Vagina (tissue), 2 donors: ENCODE measurements at regions not wholly inside any gene's neighbourhood (a gene's known extent, or its start where the extent isn't known, plus 50 kb on each side); places are given as distances from the start of the nearest gene placed in this dataset.

Experiments
- DNase-seq, 2 donors: peaks; one replicate each; pipeline ENCODE4 v3.0.0-alpha.2; 2017; ENCODE audit errors: extremely low spot score in 2 of 2
- H3K27ac ChIP-seq: fragments of 200-600 bp; sonication (generic); one replicate; pipeline ENCODE4 v1.5.1; 2019
- H3K27me3 ChIP-seq: fragments of 200-600 bp; sonication (generic); one replicate; pipeline ENCODE4 v1.5.1; 2019
- H3K36me3 ChIP-seq, 2 donors: fragments of 200-600 bp; sonication (generic); one replicate each; pipeline ENCODE4 v1.5.1; 2017 to 2019
- H3K4me1 ChIP-seq: fragments of 200-600 bp; sonication (generic); one replicate; pipeline ENCODE4 v1.5.1; 2019
- H3K4me3 ChIP-seq, 2 donors: fragments of 200-600 bp; sonication (generic); 1 replicate in 1 of 2; 2 replicates in 1 of 2; pipeline ENCODE4 v1.5.1; 2016 to 2019
- H3K9me3 ChIP-seq: fragments of 200-600 bp; sonication (generic); one replicate; pipeline ENCODE4 v1.5.1; 2019
- POLR2A ChIP-seq, 2 donors: fragments of 450-650 bp; IDR thresholded peaks; one replicate each; pipeline ENCODE4 v1.6.1; 2017; ENCODE audit warnings: antibody characterized with exemption in 2 of 2, mild to moderate bottlenecking in 2 of 2, moderate library complexity in 2 of 2
- POLR2AphosphoS5 ChIP-seq, 2 donors: sonication (generic); formaldehyde crosslinking; IDR thresholded peaks; one replicate each; pipeline ENCODE4 v1.9.0; 2017; ENCODE audit warnings: antibody characterized with exemption in 2 of 2, mild to moderate bottlenecking in 2 of 2, low read depth in 1 of 2; ENCODE audit not compliant: insufficient read depth in 1 of 2
- intact Hi-C: fragments of 100-400 bp; cut with DNase I; formaldehyde crosslinking; loops from one replicate; pipeline ENCODE4 v1.15.1; 2023
- TF ChIP-seq, protein P1 (sequence below), 3 experiments: fragments of 450-650 bp in 2 of 3; fragments of 200-600 bp in 1 of 3; sonication (generic) in 1 of 3; IDR thresholded peaks; one replicate each; pipeline ENCODE4 v1.5.1; 2017 to 2019; ENCODE audit warnings: antibody characterized with exemption in 3 of 3, mild to moderate bottlenecking in 2 of 3, moderate library complexity in 2 of 3

GRCh38 chr16:14321542-14321941 is 250.4 kb downstream of the MRTFB start:
- DNase-seq = no peak
- H3K36me3 ChIP-seq = no peaks in the 10 kb centered on the region
- intact Hi-C loops = no loop called here
- TF ChIP-seq, protein P1, sequence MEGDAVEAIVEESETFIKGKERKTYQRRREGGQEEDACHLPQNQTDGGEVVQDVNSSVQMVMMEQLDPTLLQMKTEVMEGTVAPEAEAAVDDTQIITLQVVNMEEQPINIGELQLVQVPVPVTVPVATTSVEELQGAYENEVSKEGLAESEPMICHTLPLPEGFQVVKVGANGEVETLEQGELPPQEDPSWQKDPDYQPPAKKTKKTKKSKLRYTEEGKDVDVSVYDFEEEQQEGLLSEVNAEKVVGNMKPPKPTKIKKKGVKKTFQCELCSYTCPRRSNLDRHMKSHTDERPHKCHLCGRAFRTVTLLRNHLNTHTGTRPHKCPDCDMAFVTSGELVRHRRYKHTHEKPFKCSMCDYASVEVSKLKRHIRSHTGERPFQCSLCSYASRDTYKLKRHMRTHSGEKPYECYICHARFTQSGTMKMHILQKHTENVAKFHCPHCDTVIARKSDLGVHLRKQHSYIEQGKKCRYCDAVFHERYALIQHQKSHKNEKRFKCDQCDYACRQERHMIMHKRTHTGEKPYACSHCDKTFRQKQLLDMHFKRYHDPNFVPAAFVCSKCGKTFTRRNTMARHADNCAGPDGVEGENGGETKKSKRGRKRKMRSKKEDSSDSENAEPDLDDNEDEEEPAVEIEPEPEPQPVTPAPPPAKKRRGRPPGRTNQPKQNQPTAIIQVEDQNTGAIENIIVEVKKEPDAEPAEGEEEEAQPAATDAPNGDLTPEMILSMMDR (IDR thresholded peaks at IDR 0.05) = no peak
- TF ChIP-seq POLR2A (IDR thresholded peaks at IDR 0.05) = no peak
- no peak for TF ChIP-seq POLR2AphosphoS5 (IDR thresholded peaks at IDR 0.05; ENCODE audit: insufficient read depth in 1 of 2, low read depth in 1 of 2)
- no peak overlapping the region for H3K27ac ChIP-seq
- H3K9me3 ChIP-seq = no peaks in the 10 kb centered on the region
- no peak overlapping the region for H3K4me3 ChIP-seq
- H3K27me3 ChIP-seq = no peaks in the 10 kb centered on the region
- H3K4me1 ChIP-seq = peaks cover 8% of the 10 kb centered on the region

DNA sequence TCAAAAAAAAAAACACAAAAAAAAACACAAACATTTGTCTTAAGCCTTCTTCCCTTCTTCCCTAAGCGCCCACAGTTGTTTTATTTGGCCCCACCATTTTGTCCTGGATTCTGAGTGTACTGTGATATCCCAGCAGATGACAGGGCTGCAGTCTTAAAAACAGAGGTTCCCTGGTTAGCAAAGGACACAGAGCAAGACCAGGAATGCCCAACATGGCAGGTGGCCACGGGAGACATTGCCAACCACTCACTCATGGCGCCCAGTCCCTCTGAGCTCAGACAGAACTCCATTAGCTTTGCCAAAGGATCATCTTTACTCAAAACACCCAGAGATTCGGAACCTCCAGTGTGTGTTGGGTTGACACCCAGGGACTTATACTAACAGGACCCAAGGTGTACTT is 249.3 kb downstream of the MRTFB start:
- DNase-seq = no peak
- Histone ChIP-seq H3K4me3 (no peak overlapping the region), H3K27ac (no peak overlapping the region), H3K36me3 (no peaks in the 10 kb centered on the region), H3K4me1 (no peaks in the 10 kb centered on the region), H3K27me3 (no peaks in the 10 kb centered on the region), H3K9me3 (no peaks in the 10 kb centered on the region)
- TF ChIP-seq POLR2A (IDR thresholded peaks at IDR 0.05) (no peak), POLR2AphosphoS5 (IDR thresholded peaks at IDR 0.05; ENCODE audit: insufficient read depth in 1 of 2, low read depth in 1 of 2) (no peak)
- TF ChIP-seq, protein P1 (IDR thresholded peaks at IDR 0.05) = no peak
- intact Hi-C loops = no loop called here
